ENCODE measurements at regions not wholly inside any gene's neighbourhood (a gene's known extent, or its start where the extent isn't known, plus 50 kb on each side); places are given as distances from the start of the nearest gene placed in this dataset.

DNA sequence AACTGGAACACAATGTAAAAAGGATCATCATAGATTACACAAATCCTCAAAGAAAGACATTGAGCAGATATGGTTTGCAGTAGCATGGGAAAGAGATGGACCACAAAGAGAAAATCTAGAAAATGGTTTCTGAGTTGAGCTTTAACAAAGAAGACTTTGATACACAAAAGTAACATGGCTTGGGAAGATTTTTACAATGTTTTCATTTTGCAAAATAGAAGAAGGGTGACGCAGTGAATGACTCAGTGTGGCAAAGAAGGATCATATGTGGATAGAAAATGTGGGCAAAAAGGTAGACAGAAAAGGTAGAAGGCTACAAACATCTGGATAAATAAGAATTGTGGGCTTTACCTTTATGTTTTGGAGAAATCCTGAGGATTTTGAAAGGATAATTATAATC, 1220.5 kb downstream of the PCDH17 start:
- no peak for DNase-seq
- Histone ChIP-seq H3K27ac (no peak overlapping the region), H3K4me1 (no peaks in the 10 kb centered on the region), H3K36me3 (no peaks in the 10 kb centered on the region), H3K9me3 (no peaks in the 10 kb centered on the region), H3K4me3 (no peak overlapping the region), H3K27me3 (no peaks in the 10 kb centered on the region)
- TF ChIP-seq, protein P1, sequence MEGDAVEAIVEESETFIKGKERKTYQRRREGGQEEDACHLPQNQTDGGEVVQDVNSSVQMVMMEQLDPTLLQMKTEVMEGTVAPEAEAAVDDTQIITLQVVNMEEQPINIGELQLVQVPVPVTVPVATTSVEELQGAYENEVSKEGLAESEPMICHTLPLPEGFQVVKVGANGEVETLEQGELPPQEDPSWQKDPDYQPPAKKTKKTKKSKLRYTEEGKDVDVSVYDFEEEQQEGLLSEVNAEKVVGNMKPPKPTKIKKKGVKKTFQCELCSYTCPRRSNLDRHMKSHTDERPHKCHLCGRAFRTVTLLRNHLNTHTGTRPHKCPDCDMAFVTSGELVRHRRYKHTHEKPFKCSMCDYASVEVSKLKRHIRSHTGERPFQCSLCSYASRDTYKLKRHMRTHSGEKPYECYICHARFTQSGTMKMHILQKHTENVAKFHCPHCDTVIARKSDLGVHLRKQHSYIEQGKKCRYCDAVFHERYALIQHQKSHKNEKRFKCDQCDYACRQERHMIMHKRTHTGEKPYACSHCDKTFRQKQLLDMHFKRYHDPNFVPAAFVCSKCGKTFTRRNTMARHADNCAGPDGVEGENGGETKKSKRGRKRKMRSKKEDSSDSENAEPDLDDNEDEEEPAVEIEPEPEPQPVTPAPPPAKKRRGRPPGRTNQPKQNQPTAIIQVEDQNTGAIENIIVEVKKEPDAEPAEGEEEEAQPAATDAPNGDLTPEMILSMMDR (IDR thresholded peaks at IDR 0.05) = no peak
- no peak for TF ChIP-seq POLR2A (IDR thresholded peaks at IDR 0.05)

DNA sequence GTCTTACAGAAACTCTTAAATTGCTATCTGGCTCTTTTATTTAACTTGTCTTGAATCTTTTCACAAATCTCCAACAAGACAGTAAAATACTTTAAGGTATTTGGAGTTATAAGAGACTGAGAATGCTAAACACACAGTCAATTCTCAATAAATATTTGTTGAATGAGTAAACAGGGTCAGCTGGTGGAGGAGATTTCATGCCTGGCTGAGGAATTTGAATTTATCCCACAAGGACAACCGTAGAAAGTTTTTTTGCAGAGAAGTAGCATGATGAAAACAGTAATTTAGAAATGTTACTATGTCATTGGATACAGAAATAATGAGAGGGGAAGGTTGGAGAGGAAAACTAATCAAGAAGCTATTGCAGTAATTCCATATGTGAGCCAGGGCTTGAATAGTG, 1223.7 kb downstream of the PCDH17 start:
- Histone ChIP-seq H3K9me3 (peaks cover 0 to 10% (median 0%) of the 10 kb centered on the region in 4 donors), H3K4me3 (no peak overlapping the region), H3K4me1 (no peaks in the 10 kb centered on the region), H3K36me3 (no peaks in the 10 kb centered on the region), H3K27ac (no peak overlapping the region), H3K27me3 (no peaks in the 10 kb centered on the region)
- no peak for DNase-seq
- TF ChIP-seq, protein P1 (IDR thresholded peaks at IDR 0.05) = no peak
- TF ChIP-seq POLR2A (IDR thresholded peaks at IDR 0.05) = no peak

DNA sequence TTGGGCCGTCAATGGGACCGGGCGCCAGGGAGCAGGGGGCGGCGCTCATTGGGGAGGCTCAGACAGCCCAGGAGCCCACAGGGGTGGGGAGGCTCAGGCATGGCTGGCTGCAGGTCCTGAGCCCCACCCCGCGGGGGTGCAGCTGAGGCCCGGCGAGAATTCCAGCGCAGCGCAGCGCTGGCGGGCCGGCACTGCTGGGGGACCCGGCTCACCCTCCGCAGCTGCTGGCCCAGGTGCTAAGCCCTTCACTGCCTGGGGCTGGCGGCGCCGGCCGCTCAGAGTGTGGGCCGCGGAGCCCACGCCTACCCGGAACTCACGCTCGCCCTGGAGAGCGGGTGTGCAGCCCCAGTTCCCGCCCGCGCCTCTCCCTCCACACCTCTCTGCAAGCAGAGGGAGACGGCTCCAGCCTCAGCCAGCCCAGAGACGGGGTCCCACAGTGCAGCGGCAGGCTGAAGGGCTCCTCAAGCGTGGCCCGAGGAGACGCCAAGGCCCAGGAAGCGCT, 1227.4 kb downstream of the PCDH17 start:
- DNase-seq = no peak
- TF ChIP-seq POLR2A (IDR thresholded peaks at IDR 0.05) = no peak
- TF ChIP-seq, protein P1 (IDR thresholded peaks at IDR 0.05) = no peak
- Histone ChIP-seq H3K4me3 (no peak overlapping the region), H3K27me3 (no peaks in the 10 kb centered on the region), H3K9me3 (peaks cover 0 to 10% (median 0%) of the 10 kb centered on the region in 4 donors), H3K36me3 (no peaks in the 10 kb centered on the region), H3K4me1 (no peaks in the 10 kb centered on the region), H3K27ac (no peak overlapping the region)

GRCh38 chr13:58865286-58865685, 1233.7 kb downstream of the PCDH17 start:
- no peaks in the 10 kb centered on the region for H3K27me3 ChIP-seq
- DNase-seq = no peak
- H3K27ac ChIP-seq = no peak overlapping the region
- no peaks in the 10 kb centered on the region for H3K9me3 ChIP-seq
- no peak for TF ChIP-seq POLR2A (IDR thresholded peaks at IDR 0.05)
- TF ChIP-seq, protein P1 (IDR thresholded peaks at IDR 0.05) = no peak
- no peak overlapping the region for H3K4me3 ChIP-seq
- no peaks in the 10 kb centered on the region for H3K4me1 ChIP-seq
- H3K36me3 ChIP-seq = no peaks in the 10 kb centered on the region

DNA sequence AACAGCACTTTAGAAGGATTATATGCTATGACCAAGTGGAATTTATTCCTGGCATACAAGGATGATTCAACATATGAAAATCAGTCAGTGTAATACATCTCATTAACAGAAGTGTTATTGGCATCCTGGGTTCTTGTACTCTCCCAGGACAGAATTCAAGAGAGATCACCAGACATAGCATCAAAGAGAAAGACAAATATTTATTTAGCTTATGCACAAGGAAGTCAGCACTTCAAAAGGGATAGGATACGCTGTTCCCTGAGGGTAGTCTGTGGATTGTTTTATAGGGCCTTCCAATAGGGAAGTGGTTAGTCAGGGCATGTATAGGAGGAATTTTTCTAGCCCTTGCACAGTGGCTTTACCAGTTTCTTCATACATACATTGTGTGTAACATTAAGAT, 1238.0 kb downstream of the PCDH17 start:
- no peak overlapping the region for H3K27ac ChIP-seq
- H3K27me3 ChIP-seq = no peaks in the 10 kb centered on the region
- H3K4me3 ChIP-seq = no peak overlapping the region
- no peaks in the 10 kb centered on the region for H3K36me3 ChIP-seq
- TF ChIP-seq POLR2A (IDR thresholded peaks at IDR 0.05) = no peak
- TF ChIP-seq, protein P1 (IDR thresholded peaks at IDR 0.05) = no peak
- H3K9me3 ChIP-seq = no peaks in the 10 kb centered on the region
- H3K4me1 ChIP-seq = no peaks in the 10 kb centered on the region
- DNase-seq = no peak

GRCh38 chr13:58876473-58876872, 1244.9 kb downstream of the PCDH17 start:
- no peaks in the 10 kb centered on the region for H3K9me3 ChIP-seq
- H3K27ac ChIP-seq = no peak overlapping the region
- H3K36me3 ChIP-seq = no peaks in the 10 kb centered on the region
- H3K4me3 ChIP-seq = no peak overlapping the region
- no peaks in the 10 kb centered on the region for H3K27me3 ChIP-seq
- no peak for DNase-seq
- no peaks in the 10 kb centered on the region for H3K4me1 ChIP-seq
- no peak for TF ChIP-seq POLR2A (IDR thresholded peaks at IDR 0.05)
- TF ChIP-seq, protein P1 (IDR thresholded peaks at IDR 0.05) = no peak

Data from Peyer's patch (tissue), 4 donors.